Karpas-422 (cell line): ENCODE measurements at regions not wholly inside any gene's neighbourhood (a gene's known extent, or its start where the extent isn't known, plus 50 kb on each side); places are given as distances from the start of the nearest gene placed in this dataset.

ENCODE experiments used
- DNase-seq: peaks from one replicate; pipeline ENCODE4 v3.0.0-alpha.2; 2015
- H2AFZ ChIP-seq: fragments of 200-600 bp; sonication (generic); 2 replicates; pipeline ENCODE4 v1.6.1; 2014; ENCODE audit warnings: antibody characterized with exemption, low read length, mixed read lengths
- H3K27ac ChIP-seq: fragments of 200-600 bp; sonication (generic); 2 replicates; pipeline ENCODE4 v1.5.1; 2014; ENCODE audit warnings: mild to moderate bottlenecking, low read length, moderate library complexity
- H3K27me3 ChIP-seq: fragments of 200-600 bp; sonication (generic); 2 replicates; pipeline ENCODE4 v1.6.1; 2014; ENCODE audit warnings: low read length, mixed read lengths
- H3K36me3 ChIP-seq: fragments of 200-600 bp; sonication (generic); 2 replicates; pipeline ENCODE4 v1.6.1; 2014; ENCODE audit warnings: low read length, mixed read lengths; ENCODE audit not compliant: insufficient read depth
- H3K4me1 ChIP-seq: fragments of 200-600 bp; sonication (generic); 2 replicates; pipeline ENCODE4 v1.6.1; 2014; ENCODE audit warnings: mild to moderate bottlenecking, low read length, mixed read lengths
- H3K4me2 ChIP-seq: fragments of 200-600 bp; sonication (generic); 2 replicates; pipeline ENCODE4 v1.6.1; 2014; ENCODE audit warnings: low read length, low read depth, mild to moderate bottlenecking; ENCODE audit not compliant: poor library complexity, severe bottlenecking
- H3K4me3 ChIP-seq: fragments of 200-600 bp; sonication (generic); 2 replicates; pipeline ENCODE4 v1.5.1; 2014; ENCODE audit warnings: mild to moderate bottlenecking, antibody characterized with exemption, low read length, mixed read lengths
- H3K79me2 ChIP-seq: fragments of 200-600 bp; sonication (generic); 2 replicates; pipeline ENCODE4 v1.6.1; 2014; ENCODE audit warnings: mild to moderate bottlenecking, low read length, mixed read lengths
- H3K9ac ChIP-seq: fragments of 200-600 bp; sonication (generic); 2 replicates; pipeline ENCODE4 v1.6.0; 2014; ENCODE audit warnings: low read length
- H3K9me2 ChIP-seq: fragments of 200-600 bp; sonication (generic), shearing (Covaris generic); replicated peaks from 2 replicates; pipeline ENCODE4 v1.6.0; 2014; ENCODE audit warnings: mild to moderate bottlenecking, low read length, moderate library complexity; ENCODE audit not compliant: insufficient read depth
- H3K9me3 ChIP-seq: fragments of 300-700, 200-600 bp; sonication (generic); 2 replicates; pipeline ENCODE4 v1.6.1; 2014; ENCODE audit warnings: low read length, mixed read lengths
- H4K20me1 ChIP-seq: fragments of 200-600 bp; sonication (generic); 2 replicates; pipeline ENCODE4 v1.6.1; 2014; ENCODE audit warnings: mild to moderate bottlenecking, antibody characterized with exemption, low read length, low read depth; ENCODE audit not compliant: insufficient read depth

DNA sequence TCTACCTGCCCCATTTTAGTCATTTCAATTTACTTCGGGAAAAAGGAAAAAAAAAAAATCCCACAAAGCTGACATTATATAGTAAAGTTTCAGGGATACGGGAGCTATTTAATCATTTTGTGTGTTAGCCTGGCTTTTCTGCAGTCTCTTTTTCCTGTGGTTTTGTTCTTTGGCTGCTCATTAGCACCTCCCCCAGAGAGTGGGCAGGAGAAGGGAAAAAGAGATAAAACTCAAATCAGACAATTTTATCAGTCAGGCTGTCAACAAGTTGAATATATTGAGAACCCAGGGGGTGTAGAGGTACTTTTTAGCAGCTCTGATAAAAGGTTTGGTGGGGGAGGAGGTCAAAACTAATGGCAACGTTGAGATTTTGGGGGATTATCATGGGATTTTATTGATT lies 559.0 kb upstream of the PSMD7 start:
- Histone ChIP-seq H3K4me2 (no peak overlapping the region), H3K9me3 (no peaks in the 10 kb centered on the region), H3K27me3 (no peaks in the 10 kb centered on the region), H3K27ac (no peak overlapping the region), H3K79me2 (no peaks in the 10 kb centered on the region), H3K4me1 (no peaks in the 10 kb centered on the region), H3K9me2 (no peaks in the 10 kb centered on the region), H3K36me3 (no peaks in the 10 kb centered on the region), H2AFZ (no peak overlapping the region), H4K20me1 (no peaks in the 10 kb centered on the region), H3K4me3 (no peak overlapping the region), H3K9ac (no peak overlapping the region)
- DNase-seq: no peak

GRCh38 chr16:73735954-73736353 lies 560.7 kb upstream of the PSMD7 start:
- no peaks in the 10 kb centered on the region for H3K79me2 ChIP-seq
- no peak overlapping the region for H3K4me3 ChIP-seq
- H3K9me3 ChIP-seq: no peaks in the 10 kb centered on the region
- H2AFZ ChIP-seq: no peak overlapping the region
- no peaks in the 10 kb centered on the region for H3K36me3 ChIP-seq
- H3K4me1 ChIP-seq: no peaks in the 10 kb centered on the region
- no peak overlapping the region for H3K27ac ChIP-seq
- no peaks in the 10 kb centered on the region for H3K27me3 ChIP-seq
- H3K4me2 ChIP-seq: no peak overlapping the region
- H3K9ac ChIP-seq: no peak overlapping the region
- DNase-seq: no peak
- no peaks in the 10 kb centered on the region for H4K20me1 ChIP-seq
- H3K9me2 ChIP-seq: no peaks in the 10 kb centered on the region

DNA sequence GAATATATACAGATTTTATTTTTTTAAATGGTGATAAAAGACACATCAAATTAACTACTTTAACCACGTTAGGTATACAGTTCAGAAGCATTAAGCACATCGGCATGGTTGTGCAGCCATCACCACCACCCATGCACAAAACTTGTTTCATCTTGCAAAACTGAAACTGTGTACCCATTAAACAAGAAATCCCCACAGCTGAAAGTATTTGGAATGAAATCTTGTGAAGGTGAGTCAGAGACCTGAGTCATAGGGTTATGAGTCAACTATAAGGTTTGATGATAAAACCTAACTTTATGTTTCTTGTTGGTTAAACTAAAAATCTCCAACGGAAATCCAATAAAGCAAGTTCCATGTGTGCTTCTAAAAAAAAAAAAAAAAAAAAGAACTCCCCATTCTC lies 561.6 kb upstream of the PSMD7 start:
- Histone ChIP-seq H3K4me2 (no peak overlapping the region), H3K36me3 (no peaks in the 10 kb centered on the region), H3K4me1 (no peaks in the 10 kb centered on the region)

DNA sequence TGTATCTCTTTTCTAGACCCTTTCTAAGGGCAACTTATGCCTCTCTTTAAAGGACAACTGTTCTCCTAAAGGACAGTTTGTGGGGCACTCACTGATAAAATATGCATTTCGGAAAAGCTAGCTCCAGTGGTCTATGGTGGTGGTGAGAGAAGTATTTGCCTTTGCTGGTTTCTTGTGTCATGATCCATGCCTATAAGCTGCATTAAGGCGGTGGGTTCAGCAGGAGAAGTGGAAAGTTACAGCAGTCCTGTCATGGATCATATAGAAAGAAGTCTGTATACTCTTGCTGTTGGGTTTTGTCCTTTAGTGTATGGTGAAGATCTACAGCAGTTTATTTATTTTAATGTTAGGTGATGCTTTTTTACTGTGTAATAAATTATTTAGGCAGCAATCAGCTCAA lies 563.9 kb upstream of the PSMD7 start:
- Histone ChIP-seq H3K4me3 (no peak overlapping the region), H3K4me2 (no peak overlapping the region), H2AFZ (no peak overlapping the region), H3K9ac (no peak overlapping the region), H3K79me2 (no peaks in the 10 kb centered on the region), H3K4me1 (no peaks in the 10 kb centered on the region), H3K27ac (no peak overlapping the region), H4K20me1 (no peaks in the 10 kb centered on the region), H3K9me3 (no peaks in the 10 kb centered on the region), H3K27me3 (no peaks in the 10 kb centered on the region), H3K36me3 (no peaks in the 10 kb centered on the region), H3K9me2 (no peaks in the 10 kb centered on the region)
- DNase-seq: no peak

More for the DNA sequence above, 561.6 kb upstream of the PSMD7 start:
- Histone ChIP-seq H3K79me2 (no peaks in the 10 kb centered on the region), H3K4me3 (no peak overlapping the region), H3K9me3 (no peaks in the 10 kb centered on the region), H4K20me1 (no peaks in the 10 kb centered on the region), H2AFZ (no peak overlapping the region), H3K27ac (no peak overlapping the region), H3K27me3 (no peaks in the 10 kb centered on the region), H3K9ac (no peak overlapping the region), H3K9me2 (no peaks in the 10 kb centered on the region)
- no peak for DNase-seq

DNA sequence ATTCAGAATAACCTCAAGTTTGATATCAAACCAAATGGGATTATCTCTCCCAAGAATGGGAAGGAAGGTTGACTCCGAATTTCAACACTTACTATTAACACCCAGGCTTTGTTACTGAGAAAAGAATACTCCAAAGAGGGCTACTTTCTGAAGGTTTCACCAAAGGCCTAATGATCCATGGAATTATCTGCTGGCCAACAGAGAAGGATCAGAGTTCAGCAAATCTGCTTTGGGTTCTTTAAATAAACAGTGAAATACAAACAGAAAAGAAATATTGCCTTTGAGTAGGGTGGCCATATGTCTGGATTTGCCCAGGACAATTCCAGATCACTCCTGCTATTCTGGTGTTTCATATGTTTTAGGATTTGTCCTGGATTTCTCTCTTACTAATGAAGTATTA lies 564.5 kb upstream of the PSMD7 start:
- H4K20me1 ChIP-seq: no peaks in the 10 kb centered on the region

DNA sequence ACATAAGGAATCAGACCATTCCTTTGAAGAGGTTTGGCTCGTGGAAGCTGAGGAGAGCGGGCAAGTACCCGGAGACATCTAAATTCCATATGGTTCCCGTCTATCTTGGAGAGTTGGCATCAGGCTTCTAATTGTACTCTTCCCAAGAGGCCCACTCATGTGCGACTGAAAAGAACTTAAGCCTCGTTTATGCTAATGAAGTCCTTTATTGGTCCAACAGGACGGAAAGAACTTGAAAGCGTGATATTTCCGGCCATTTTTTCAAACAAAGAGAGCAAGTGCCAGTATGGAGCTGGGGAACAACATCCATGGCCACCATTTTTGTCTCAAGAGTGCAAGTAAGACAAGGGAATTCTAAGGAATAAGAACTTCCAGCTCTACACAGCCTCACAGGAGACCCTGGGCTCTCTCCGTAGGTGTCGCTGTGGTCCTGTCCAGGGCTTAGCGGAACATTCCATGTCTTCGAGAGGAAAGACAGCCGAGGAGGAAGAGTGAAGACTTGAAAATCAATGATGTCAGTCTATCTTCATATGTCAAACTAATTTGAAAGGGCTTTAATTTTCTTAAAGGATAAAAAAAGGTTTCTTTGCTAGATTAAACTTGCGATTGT lies 566.0 kb upstream of the PSMD7 start:
- DNase-seq: no peak
- no peaks in the 10 kb centered on the region for H3K9me2 ChIP-seq
- H3K4me1 ChIP-seq: no peaks in the 10 kb centered on the region
- H3K36me3 ChIP-seq: no peaks in the 10 kb centered on the region
- H2AFZ ChIP-seq: no peak overlapping the region
- H3K9ac ChIP-seq: no peak overlapping the region
- H3K9me3 ChIP-seq: no peaks in the 10 kb centered on the region
- no peak overlapping the region for H3K4me2 ChIP-seq
- no peaks in the 10 kb centered on the region for H3K27me3 ChIP-seq
- H3K4me3 ChIP-seq: no peak overlapping the region
- H4K20me1 ChIP-seq: no peaks in the 10 kb centered on the region
- H3K27ac ChIP-seq: no peak overlapping the region
- no peaks in the 10 kb centered on the region for H3K79me2 ChIP-seq

More for the DNA sequence above, 564.5 kb upstream of the PSMD7 start:
- Histone ChIP-seq H3K27me3 (no peaks in the 10 kb centered on the region), H3K9ac (no peak overlapping the region), H3K4me2 (no peak overlapping the region), H3K36me3 (no peaks in the 10 kb centered on the region), H3K27ac (no peak overlapping the region), H2AFZ (no peak overlapping the region), H3K4me3 (no peak overlapping the region), H3K4me1 (no peaks in the 10 kb centered on the region), H3K9me3 (no peaks in the 10 kb centered on the region), H3K9me2 (no peaks in the 10 kb centered on the region), H3K79me2 (no peaks in the 10 kb centered on the region)
- DNase-seq: no peak

- no peaks in the 10 kb centered on the region for H3K4me1 ChIP-seq
- no peak overlapping the region for H2AFZ ChIP-seq
- no peak for DNase-seq
These were observed 571.5 kb upstream of the PSMD7 start for GRCh38 chr16:73725156-73725555.

GRCh38 chr16:73724503-73724902 lies 572.1 kb upstream of the PSMD7 start:
- Histone ChIP-seq H3K79me2 (no peaks in the 10 kb centered on the region), H3K9me2 (no peaks in the 10 kb centered on the region), H3K9ac (no peak overlapping the region), H3K27ac (no peak overlapping the region), H3K27me3 (no peaks in the 10 kb centered on the region), H2AFZ (no peak overlapping the region), H3K36me3 (no peaks in the 10 kb centered on the region), H3K4me3 (no peak overlapping the region), H4K20me1 (no peaks in the 10 kb centered on the region), H3K4me1 (no peaks in the 10 kb centered on the region), H3K4me2 (no peak overlapping the region), H3K9me3 (no peaks in the 10 kb centered on the region)
- DNase-seq: no peak

More at GRCh38 chr16:73725156-73725555, 571.5 kb upstream of the PSMD7 start:
- Histone ChIP-seq H4K20me1 (no peaks in the 10 kb centered on the region), H3K9me3 (no peaks in the 10 kb centered on the region), H3K9ac (no peak overlapping the region), H3K9me2 (no peaks in the 10 kb centered on the region), H3K36me3 (no peaks in the 10 kb centered on the region), H3K4me2 (no peak overlapping the region), H3K4me3 (no peak overlapping the region), H3K79me2 (no peaks in the 10 kb centered on the region), H3K27ac (no peak overlapping the region), H3K27me3 (no peaks in the 10 kb centered on the region)
